ENCODE measurements at regions not wholly inside any gene's neighbourhood (a gene's known extent, or its start where the extent isn't known, plus 50 kb on each side); places are given as distances from the start of the nearest gene placed in this dataset.

DNA sequence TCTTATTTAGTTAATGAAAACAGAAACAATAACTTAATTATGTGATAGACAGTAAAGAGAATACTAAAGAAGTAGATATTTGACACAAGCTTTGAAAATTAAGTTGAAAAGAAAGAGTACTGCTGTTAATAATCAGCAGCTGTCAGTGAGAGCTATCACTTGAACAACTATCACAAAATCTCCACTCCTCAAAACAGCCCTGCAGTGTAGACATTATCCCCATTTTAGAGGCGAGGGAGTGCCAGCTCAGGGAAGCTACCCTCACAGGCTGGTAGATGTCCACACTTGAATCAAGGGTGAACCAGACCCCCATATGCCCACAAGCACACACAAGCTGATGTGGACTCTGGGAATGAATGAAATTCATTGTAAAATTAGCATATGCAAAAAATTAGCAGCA lies 248.8 kb downstream of the RHOU start:
- no peak for TF ChIP-seq POLR2AphosphoS5 (IDR thresholded peaks at IDR 0.05)
- no peak for TF ChIP-seq CTCF (IDR thresholded peaks at IDR 0.05; ENCODE audit: poor library complexity, severe bottlenecking)
- TF ChIP-seq MXI1 (conservative IDR thresholded peaks at IDR 0.05; ENCODE audit: poor library complexity, severe bottlenecking): no peak
